HEK293 (cell line): ENCODE measurements at regions not wholly inside any gene's neighbourhood (a gene's known extent, or its start where the extent isn't known, plus 50 kb on each side); places are given as distances from the start of the nearest gene placed in this dataset.

Source experiments
- BCL11A ChIP-seq: fragments of 450-650 bp; formaldehyde crosslinking; IDR thresholded peaks from 2 replicates; pipeline ENCODE4 v1.5.1; 2016; ENCODE audit warnings: low read depth, missing biosample characterization, missing genetic modification characterization
- CTCF ChIP-seq: fragments of 450-650 bp; formaldehyde crosslinking; IDR thresholded peaks from 2 replicates; pipeline ENCODE4 v1.5.1; 2016; ENCODE audit warnings: missing biosample characterization, missing genetic modification characterization
- REST ChIP-seq: fragments of 450-650 bp; formaldehyde crosslinking; IDR thresholded peaks from 2 replicates; pipeline ENCODE4 v1.5.1; 2016; ENCODE audit warnings: missing biosample characterization, missing genetic modification characterization
- SCRT2 ChIP-seq: fragments of 450-650 bp; formaldehyde crosslinking; IDR thresholded peaks from 2 replicates; pipeline ENCODE4 v1.5.1; 2016; ENCODE audit warnings: missing biosample characterization, missing genetic modification characterization
- ZNF175 ChIP-seq: fragments of 450-650 bp; formaldehyde crosslinking; IDR thresholded peaks from 2 replicates; pipeline ENCODE4 v1.5.1; 2016; ENCODE audit warnings: missing biosample characterization, missing genetic modification characterization
- ZNF362 ChIP-seq: fragments of 450-650 bp; formaldehyde crosslinking; IDR thresholded peaks from 2 replicates; pipeline ENCODE4 v1.5.1; 2016; ENCODE audit warnings: missing biosample characterization, missing genetic modification characterization
- ZSCAN30 ChIP-seq: fragments of 450-650 bp; IDR thresholded peaks from 2 replicates; pipeline ENCODE4 v1.5.1; 2018; ENCODE audit warnings: missing biosample characterization, mild to moderate bottlenecking, missing genetic modification characterization, moderate library complexity

GRCh38 chr9:115412656-115413055, 294.7 kb upstream of the TNC start:
- no peak for TF ChIP-seq ZNF175 (tag by site-specific recombination)
- TF ChIP-seq ZSCAN30 = no peak
- no peak for TF ChIP-seq BCL11A (tag by site-specific recombination)
- TF ChIP-seq SCRT2 (tag by site-specific recombination) = no peak
- TF ChIP-seq CTCF (tag by site-specific recombination) = no peak
- TF ChIP-seq ZNF362 (tag by site-specific recombination) = no peak
- TF ChIP-seq REST (tag by site-specific recombination) = no peak
